ENCODE measurements at regions not wholly inside any gene's neighbourhood (a gene's known extent, or its start where the extent isn't known, plus 50 kb on each side); places are given as distances from the start of the nearest gene placed in this dataset.

DNA sequence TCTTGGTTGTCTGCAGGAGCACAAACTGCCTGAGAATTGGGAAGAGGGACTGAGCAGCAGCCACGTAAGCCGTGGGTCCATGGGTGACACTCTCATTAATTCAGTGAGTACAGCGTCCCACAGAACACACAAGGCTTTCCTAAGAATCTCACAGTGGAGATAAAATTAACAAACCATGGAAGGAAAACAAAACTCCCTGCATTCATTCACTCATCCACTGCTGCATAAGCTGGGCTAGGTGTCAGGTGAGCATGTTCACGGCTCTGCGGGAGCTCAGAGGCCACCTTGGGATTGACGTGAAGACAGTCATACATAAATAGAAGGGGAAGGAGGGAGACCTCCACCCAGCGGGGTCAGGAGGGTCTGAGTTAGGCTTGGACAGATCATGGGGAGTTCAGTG is 1442.7 kb downstream of the TBC1D22A start:
- Histone ChIP-seq H2AK9ac (replicated peaks; ENCODE audit: low read depth, low read length, poor library complexity) (no peak overlapping the region), H2AFZ (replicated peaks; ENCODE audit: low read length, poor library complexity) (no peak overlapping the region), H3K4me2 (ENCODE audit: low read depth, low read length) (no peak overlapping the region), H3K56ac (ENCODE audit: extremely low read depth, insufficient read depth, low read length) (no peak overlapping the region), H4K5ac (ENCODE audit: low read depth, low read length) (no peak overlapping the region), H4K8ac (ENCODE audit: low read depth in 2 of 2, low read length in 2 of 2) (no peak overlapping the region), H3K4ac (ENCODE audit: low read depth, low read length) (no peak overlapping the region), H3K27ac (ENCODE audit: insufficient read depth, low read length) (no peak overlapping the region), H3K9me3 (ENCODE audit: control insufficient read depth, insufficient read depth, low read length) (peaks cover 30% of the 10 kb centered on the region), H4K20me1 (ENCODE audit: insufficient read depth, low read length) (no peaks in the 10 kb centered on the region), H3K4me3 (ENCODE audit: insufficient read depth, low read depth, low read length) (no peak overlapping the region), H2AK5ac (ENCODE audit: low read depth, low read length) (no peak overlapping the region), H2BK20ac (ENCODE audit: low read depth, low read length) (no peak overlapping the region), H2BK15ac (ENCODE audit: low read depth, low read length) (no peak overlapping the region), H3K79me1 (ENCODE audit: low read depth in 1 of 2, low read length in 2 of 2) (no peaks in the 10 kb centered on the region), H4K91ac (ENCODE audit: insufficient read depth, low read depth, low read length) (no peak overlapping the region), H3K9me1 (ENCODE audit: insufficient read depth, low read length) (no peaks in the 10 kb centered on the region), H3K9ac (ENCODE audit: low read depth, low read length) (no peak overlapping the region), H3K27me3 (ENCODE audit: control insufficient read depth, insufficient read depth, low read length) (no peaks in the 10 kb centered on the region), H3K23ac (ENCODE audit: low read depth, low read length) (no peak overlapping the region), H3K36me3 (ENCODE audit: control insufficient read depth, insufficient read depth, low read length) (no peaks in the 10 kb centered on the region), H3K14ac (replicated peaks; ENCODE audit: low read depth, low read length) (no peak overlapping the region), H3K18ac (ENCODE audit: low read depth, low read length) (no peak overlapping the region), H3K4me1 (ENCODE audit: control insufficient read depth, insufficient read depth, low read length) (no peaks in the 10 kb centered on the region), H2BK120ac (ENCODE audit: low read depth, low read length) (no peak overlapping the region), H2BK5ac (ENCODE audit: low read depth, low read length, poor library complexity, severe bottlenecking) (no peak overlapping the region)
- intact Hi-C loops (cut with micrococcal nuclease), result no loop called here
- no peak for ATAC-seq (ENCODE audit: low read depth)
- CTCF ChIA-PET, result no interaction called here
- no peak for DNase-seq
- TF ChIP-seq POLR2A (IDR thresholded peaks at IDR 0.05; ENCODE audit: low read depth, low read length) (no peak), NFE2L2 (IDR thresholded peaks at IDR 0.05; ENCODE audit: low read depth, low read length) (no peak), BHLHE40 (IDR thresholded peaks at IDR 0.05; ENCODE audit: low read depth, low read length) (no peak), CHD1 (IDR thresholded peaks at IDR 0.05; ENCODE audit: low read depth, low read length) (no peak), RCOR1 (IDR thresholded peaks at IDR 0.05; ENCODE audit: insufficient replicate concordance, low read length) (no peak), MAZ (IDR thresholded peaks at IDR 0.05; ENCODE audit: borderline replicate concordance, low read depth, low read length) (no peak), RAD21 (IDR thresholded peaks at IDR 0.05; ENCODE audit: low read length) (no peak)
- TF ChIP-seq, protein P1, sequence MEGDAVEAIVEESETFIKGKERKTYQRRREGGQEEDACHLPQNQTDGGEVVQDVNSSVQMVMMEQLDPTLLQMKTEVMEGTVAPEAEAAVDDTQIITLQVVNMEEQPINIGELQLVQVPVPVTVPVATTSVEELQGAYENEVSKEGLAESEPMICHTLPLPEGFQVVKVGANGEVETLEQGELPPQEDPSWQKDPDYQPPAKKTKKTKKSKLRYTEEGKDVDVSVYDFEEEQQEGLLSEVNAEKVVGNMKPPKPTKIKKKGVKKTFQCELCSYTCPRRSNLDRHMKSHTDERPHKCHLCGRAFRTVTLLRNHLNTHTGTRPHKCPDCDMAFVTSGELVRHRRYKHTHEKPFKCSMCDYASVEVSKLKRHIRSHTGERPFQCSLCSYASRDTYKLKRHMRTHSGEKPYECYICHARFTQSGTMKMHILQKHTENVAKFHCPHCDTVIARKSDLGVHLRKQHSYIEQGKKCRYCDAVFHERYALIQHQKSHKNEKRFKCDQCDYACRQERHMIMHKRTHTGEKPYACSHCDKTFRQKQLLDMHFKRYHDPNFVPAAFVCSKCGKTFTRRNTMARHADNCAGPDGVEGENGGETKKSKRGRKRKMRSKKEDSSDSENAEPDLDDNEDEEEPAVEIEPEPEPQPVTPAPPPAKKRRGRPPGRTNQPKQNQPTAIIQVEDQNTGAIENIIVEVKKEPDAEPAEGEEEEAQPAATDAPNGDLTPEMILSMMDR (conservative IDR thresholded peaks at IDR 0.05; ENCODE audit: low read depth, low read length), result no peak
- dilution Hi-C loops (cut with HindIII; ENCODE audit: low sequenced_read_pairs, unreplicated experiment), result no loop called here
- no CpG with 5 or more reads among the region's 7 CpGs for WGBS, 2 experiments (ENCODE audit: extremely low coverage in 2 of 2, insufficient read length in 1 of 2)
- no TSS peak for BruUV-seq (replicated peaks)
- POLR2A ChIA-PET (ENCODE audit: unreplicated experiment), result no interaction called here
- in situ Hi-C loops (cut with MboI; ENCODE audit: low sequenced_read_pairs), result no loop called here

Measured in IMR-90 (cell line).